ENCODE measurements at regions not wholly inside any gene's neighbourhood (a gene's known extent, or its start where the extent isn't known, plus 50 kb on each side); places are given as distances from the start of the nearest gene placed in this dataset.

- ChIA-PET POLR2A (interaction anchor here (1.2 kb wide), 1 partner anchor 23 kb away, joined by 3 read pairs; no protein-coding TSS in a partner anchor), CTCF (no interaction called here)
- H3K4me1 Mint-ChIP-seq (ENCODE audit: low read depth): peaks cover 36% of the 10 kb centered on the region
- H3K9me3 ChIP-seq (ENCODE audit: control insufficient read depth in 1 of 2, insufficient read depth in 1 of 2, low read length in 2 of 2): no peaks in the 10 kb centered on the region
- H3K4me1 ChIP-seq (ENCODE audit: insufficient read depth, low read length): peaks cover 11% of the 10 kb centered on the region
- no peaks in the 10 kb centered on the region for H3K27me3 Mint-ChIP-seq
- DNase-seq (no peak), ATAC-seq (ENCODE audit: poor library complexity) (no peak)
- no peak overlapping the region for H3K4me3 Mint-ChIP-seq
- peak overlapping the region; percentile 76 for H3K27ac Mint-ChIP-seq
- TF ChIP-seq CTCF (IDR thresholded peaks at IDR 0.05): no peak
- H3K9me3 Mint-ChIP-seq: no peaks in the 10 kb centered on the region
- H3K27me3 ChIP-seq (ENCODE audit: control insufficient read depth in 1 of 2, insufficient read depth in 2 of 2, low read length in 2 of 2): no peaks in the 10 kb centered on the region
- no peaks in the 10 kb centered on the region for H3K36me3 Mint-ChIP-seq (ENCODE audit: low read depth)
- no peak overlapping the region for H3K27ac ChIP-seq (ENCODE audit: low read depth in 1 of 2, low read length in 2 of 2)
- H3K4me3 ChIP-seq (ENCODE audit: low read length): no peak overlapping the region
- no peaks in the 10 kb centered on the region for H3K36me3 ChIP-seq (ENCODE audit: insufficient read depth, low read length)
- intact Hi-C loops (cut with DNase I, micrococcal nuclease): no loop called here
Measured at GRCh38 chr5:68710514-68710913, 383.3 kb upstream of the SLC30A5 start.

GRCh38 chr5:68711293-68712200 is 382.3 kb upstream of the SLC30A5 start:
- Histone ChIP-seq H3K9me3 (ENCODE audit: control insufficient read depth in 1 of 2, insufficient read depth in 1 of 2, low read length in 2 of 2) (no peaks in the 10 kb centered on the region), H3K4me3 (ENCODE audit: low read length) (no peak overlapping the region), H3K4me1 (ENCODE audit: insufficient read depth, low read length) (peaks cover 11% of the 10 kb centered on the region), H3K27me3 (ENCODE audit: control insufficient read depth in 1 of 2, insufficient read depth in 2 of 2, low read length in 2 of 2) (no peaks in the 10 kb centered on the region), H3K36me3 (ENCODE audit: insufficient read depth, low read length) (no peaks in the 10 kb centered on the region), H3K27ac (ENCODE audit: low read depth in 1 of 2, low read length in 2 of 2) (peak overlapping the region; percentile 47 to 72)
- intact Hi-C loops (cut with DNase I, micrococcal nuclease): no loop called here
- CTCF ChIA-PET: interaction anchor here (0.7 to 0.8 kb wide), 2 partner anchors 13 to 49 kb away, joined by 3 read pairs; no protein-coding TSS in a partner anchor
- Mint-ChIP-seq H3K36me3 (ENCODE audit: low read depth) (no peaks in the 10 kb centered on the region), H3K27ac (peak overlapping the region; percentile 76), H3K27me3 (no peaks in the 10 kb centered on the region), H3K4me1 (ENCODE audit: low read depth) (peaks cover 36% of the 10 kb centered on the region), H3K9me3 (no peaks in the 10 kb centered on the region), H3K4me3 (peak overlapping the region; percentile 50)
- peak in 3 of 14 experiments; percentile 50 to 71 (median 55) for DNase-seq
- ATAC-seq (ENCODE audit: poor library complexity): peak; percentile 95
- POLR2A ChIA-PET: interaction anchor here (0.8 to 1.3 kb wide), 7 partner anchors 10 to 496 kb away, joined by 3 to 5 read pairs (median 3); partner anchors contain the start of gene PIK3R1
- TF ChIP-seq CTCF (IDR thresholded peaks at IDR 0.05): no peak

GRCh38 chr5:68714810-68715209 is 379.0 kb upstream of the SLC30A5 start:
- H3K27me3 Mint-ChIP-seq: no peaks in the 10 kb centered on the region
- H3K27ac Mint-ChIP-seq: no peak overlapping the region
- Histone ChIP-seq H3K4me3 (ENCODE audit: low read length) (no peak overlapping the region), H3K9me3 (ENCODE audit: control insufficient read depth in 1 of 2, insufficient read depth in 1 of 2, low read length in 2 of 2) (peaks cover 0 to 5% of the 10 kb centered on the region in 2 experiments), H3K4me1 (ENCODE audit: insufficient read depth, low read length) (peaks cover 11% of the 10 kb centered on the region), H3K27ac (ENCODE audit: low read depth in 1 of 2, low read length in 2 of 2) (no peak overlapping the region), H3K36me3 (ENCODE audit: insufficient read depth, low read length) (no peaks in the 10 kb centered on the region), H3K27me3 (ENCODE audit: control insufficient read depth in 1 of 2, insufficient read depth in 2 of 2, low read length in 2 of 2) (no peaks in the 10 kb centered on the region)
- H3K9me3 Mint-ChIP-seq: peaks cover 3% of the 10 kb centered on the region
- no peak for DNase-seq
- H3K4me1 Mint-ChIP-seq (ENCODE audit: low read depth): peaks cover 36% of the 10 kb centered on the region
- intact Hi-C loops (cut with DNase I, micrococcal nuclease): no loop called here
- CTCF ChIA-PET: no interaction called here
- ATAC-seq (ENCODE audit: poor library complexity): no peak
- H3K4me3 Mint-ChIP-seq: no peak overlapping the region
- TF ChIP-seq CTCF (IDR thresholded peaks at IDR 0.05): no peak
- POLR2A ChIA-PET: no interaction called here
- H3K36me3 Mint-ChIP-seq (ENCODE audit: low read depth): no peaks in the 10 kb centered on the region

All from CD4-positive, alpha-beta T cell (primary cell).